SW480 (cell line): ENCODE measurements at regions not wholly inside any gene's neighbourhood (a gene's known extent, or its start where the extent isn't known, plus 50 kb on each side); places are given as distances from the start of the nearest gene placed in this dataset.
"Not testable (repeated sequence)": the region's sequence is repeated elsewhere in the genome, so short reads cannot be mapped to it uniquely, and the experiment has no call there.

Experiments used
- DNase-seq: peaks from one replicate; pipeline ENCODE4 v3.0.0-alpha.2; 2016; ENCODE audit warnings: low spot score

- no peak for DNase-seq
Observed at GRCh38 chr6:144893680-144894151, 608.6 kb downstream of the UTRN start.

- no peak for DNase-seq
Observed at GRCh38 chr6:144894240-144894639, 609.1 kb downstream of the UTRN start.

GRCh38 chr6:144895313-144896278 is 610.5 kb downstream of the UTRN start:
- no peak for DNase-seq

- no peak for DNase-seq
Observed at GRCh38 chr6:144896289-144896688, 611.2 kb downstream of the UTRN start.

GRCh38 chr6:144896871-144897270 is 611.7 kb downstream of the UTRN start:
- no peak for DNase-seq

GRCh38 chr6:144897441-144897921 is 612.3 kb downstream of the UTRN start:
- peak; percentile 82 for DNase-seq

- peak; percentile 79 for DNase-seq
Observed at GRCh38 chr6:144898052-144898689, 613.0 kb downstream of the UTRN start.

GRCh38 chr6:144898741-144899140 is 613.6 kb downstream of the UTRN start:
- DNase-seq = peak; percentile 3

- no peak for DNase-seq
Observed at GRCh38 chr6:144899161-144899560, 614.0 kb downstream of the UTRN start.

- no peak for DNase-seq
Observed at GRCh38 chr6:144901412-144901811, 616.3 kb downstream of the UTRN start.

- no peak for DNase-seq
Observed at GRCh38 chr6:144908004-144908403, 622.9 kb downstream of the UTRN start.

GRCh38 chr6:144909753-144910285 is 624.7 kb downstream of the UTRN start:
- no peak for DNase-seq

- no peak for DNase-seq
Observed at GRCh38 chr6:144911322-144911721, 626.2 kb downstream of the UTRN start.

- no peak for DNase-seq
Observed at GRCh38 chr6:144912474-144912873, 627.3 kb downstream of the UTRN start.

- DNase-seq = no peak
Observed at GRCh38 chr6:144918073-144918472, 632.9 kb downstream of the UTRN start.

- no peak for DNase-seq
Observed at GRCh38 chr6:144919560-144919959, 634.4 kb downstream of the UTRN start.

GRCh38 chr6:144920391-144920961 is 635.3 kb downstream of the UTRN start:
- DNase-seq = no peak

GRCh38 chr6:144921206-144921975 is 636.3 kb downstream of the UTRN start:
- DNase-seq = no peak

GRCh38 chr6:144922120-144922722 is 637.1 kb downstream of the UTRN start:
- DNase-seq = peak; percentile 40

GRCh38 chr6:144922771-144923490 is 637.8 kb downstream of the UTRN start:
- DNase-seq = not testable (repeated sequence)

- DNase-seq = not testable (repeated sequence)
Observed at GRCh38 chr6:144923491-144923787, 638.3 kb downstream of the UTRN start.
